Activated T-cell treated with anti-CD3 and anti-CD28 coated beads for 48 hours (primary cell): ENCODE measurements at regions not wholly inside any gene's neighbourhood (a gene's known extent, or its start where the extent isn't known, plus 50 kb on each side); places are given as distances from the start of the nearest gene placed in this dataset.
"Not testable (repeated sequence)": the region's sequence is repeated elsewhere in the genome, so short reads cannot be mapped to it uniquely, and the experiment has no call there.

Experiments
- DNase-seq: peaks from one replicate; pipeline ENCODE4 v3.0.0-alpha.2; 2020; ENCODE audit warnings: low read depth

GRCh38 chr13:58908019-58908679 lies 1255.6 kb downstream of the DIAPH3 start:
- no peak for DNase-seq

- no peak for DNase-seq
These were observed 1244.2 kb downstream of the DIAPH3 start for GRCh38 chr13:58919551-58919950.

DNA sequence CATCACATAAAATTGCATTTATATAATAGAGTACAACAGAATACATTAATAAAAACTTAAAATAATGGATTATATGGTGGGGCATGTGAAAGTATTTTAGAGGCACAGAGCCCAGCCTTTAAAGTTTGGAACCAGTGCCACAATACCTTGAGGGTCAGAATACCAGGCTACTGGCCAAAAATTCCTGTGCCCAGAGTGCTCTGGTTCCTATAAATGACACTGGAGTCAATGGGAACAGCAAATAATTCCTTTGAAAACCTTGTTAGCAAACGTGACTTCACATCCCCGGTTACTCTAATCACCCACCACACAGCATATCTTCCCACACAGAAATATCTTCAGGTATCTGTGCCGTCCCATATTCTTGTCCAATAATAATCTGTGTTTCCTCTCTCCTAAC lies 1242.6 kb downstream of the DIAPH3 start:
- no peak for DNase-seq

DNA sequence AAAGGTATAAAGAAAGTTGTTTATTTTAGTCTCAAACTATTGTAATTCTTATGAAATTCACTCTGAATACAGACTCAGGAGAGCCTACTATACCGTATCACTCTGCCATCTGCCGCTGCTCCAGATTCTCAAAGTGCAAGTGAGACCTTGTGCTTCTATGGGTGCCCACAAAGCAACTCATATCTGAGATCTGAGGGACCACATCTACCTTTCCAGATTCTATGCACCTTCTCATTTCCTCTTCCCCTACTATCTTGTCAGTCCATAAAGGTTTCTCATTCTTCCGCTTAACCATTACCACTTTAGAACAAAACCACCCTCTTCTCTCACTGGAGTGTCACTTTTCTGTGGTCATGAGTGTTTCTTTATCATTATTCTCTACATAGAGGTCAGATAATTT lies 1236.9 kb downstream of the DIAPH3 start:
- no peak for DNase-seq

GRCh38 chr13:58933475-58933874 lies 1230.3 kb downstream of the DIAPH3 start:
- no peak for DNase-seq

DNA sequence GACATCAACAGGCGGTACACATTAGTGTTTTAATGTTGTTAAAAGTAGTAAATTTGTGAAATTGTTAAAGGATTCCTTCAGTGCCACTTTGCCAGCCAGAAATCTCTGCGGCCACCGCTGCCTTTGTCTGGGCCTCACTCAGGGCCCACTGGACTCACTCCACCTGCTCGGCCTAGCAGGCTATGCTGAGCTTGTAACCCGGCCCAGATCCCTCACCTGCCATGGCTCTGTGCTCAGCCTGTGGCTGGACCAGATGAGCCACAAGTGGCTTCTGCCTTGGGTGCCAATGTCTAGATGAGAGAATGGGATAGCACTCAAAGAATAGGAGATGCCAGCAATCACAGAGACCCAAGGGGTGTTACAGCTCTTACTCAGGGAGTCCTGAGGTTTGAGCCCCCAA lies 1228.0 kb downstream of the DIAPH3 start:
- no peak for DNase-seq

DNA sequence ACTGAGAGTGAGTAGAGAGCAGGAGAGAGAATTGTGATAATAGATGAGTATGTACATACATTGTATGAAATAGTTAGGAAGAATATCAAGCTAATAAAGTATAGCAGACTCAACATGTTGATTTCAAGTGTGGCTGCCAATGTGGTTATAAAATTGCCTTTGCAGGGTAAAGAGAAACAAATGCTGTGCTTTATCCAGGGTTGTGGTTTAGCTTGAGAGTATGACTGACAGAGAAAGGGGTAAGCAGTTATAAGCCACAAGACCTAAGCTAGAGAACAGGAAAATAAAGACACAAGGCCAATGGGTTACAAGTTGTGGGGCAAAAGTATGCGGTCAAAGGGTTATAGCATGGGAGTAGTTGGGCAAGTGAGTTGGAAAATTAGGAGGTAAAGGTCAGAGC lies 1217.5 kb downstream of the DIAPH3 start:
- no peak for DNase-seq

GRCh38 chr13:58949646-58950045 lies 1214.1 kb downstream of the DIAPH3 start:
- no peak for DNase-seq

GRCh38 chr13:58950911-58951310 lies 1212.8 kb downstream of the DIAPH3 start:
- DNase-seq: no peak

DNA sequence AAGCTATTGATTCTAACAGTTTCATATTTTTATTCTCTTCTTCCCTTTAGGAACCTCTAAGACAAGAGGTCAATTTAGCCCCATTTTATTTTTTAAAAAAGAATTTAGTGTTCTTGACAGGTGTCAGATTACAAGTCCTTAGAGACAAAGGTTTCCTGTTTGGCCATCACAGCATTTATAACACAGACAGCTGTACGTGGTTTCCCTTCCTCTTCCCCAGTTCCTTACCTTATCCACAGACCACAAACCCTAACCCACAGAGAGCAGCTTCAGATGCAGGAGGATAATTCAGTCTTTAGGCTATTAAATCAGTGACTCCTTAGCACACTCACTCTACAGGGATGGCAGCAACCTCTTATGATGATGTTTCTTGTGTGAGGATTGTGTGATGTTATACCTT lies 1210.1 kb downstream of the DIAPH3 start:
- no peak for DNase-seq

DNA sequence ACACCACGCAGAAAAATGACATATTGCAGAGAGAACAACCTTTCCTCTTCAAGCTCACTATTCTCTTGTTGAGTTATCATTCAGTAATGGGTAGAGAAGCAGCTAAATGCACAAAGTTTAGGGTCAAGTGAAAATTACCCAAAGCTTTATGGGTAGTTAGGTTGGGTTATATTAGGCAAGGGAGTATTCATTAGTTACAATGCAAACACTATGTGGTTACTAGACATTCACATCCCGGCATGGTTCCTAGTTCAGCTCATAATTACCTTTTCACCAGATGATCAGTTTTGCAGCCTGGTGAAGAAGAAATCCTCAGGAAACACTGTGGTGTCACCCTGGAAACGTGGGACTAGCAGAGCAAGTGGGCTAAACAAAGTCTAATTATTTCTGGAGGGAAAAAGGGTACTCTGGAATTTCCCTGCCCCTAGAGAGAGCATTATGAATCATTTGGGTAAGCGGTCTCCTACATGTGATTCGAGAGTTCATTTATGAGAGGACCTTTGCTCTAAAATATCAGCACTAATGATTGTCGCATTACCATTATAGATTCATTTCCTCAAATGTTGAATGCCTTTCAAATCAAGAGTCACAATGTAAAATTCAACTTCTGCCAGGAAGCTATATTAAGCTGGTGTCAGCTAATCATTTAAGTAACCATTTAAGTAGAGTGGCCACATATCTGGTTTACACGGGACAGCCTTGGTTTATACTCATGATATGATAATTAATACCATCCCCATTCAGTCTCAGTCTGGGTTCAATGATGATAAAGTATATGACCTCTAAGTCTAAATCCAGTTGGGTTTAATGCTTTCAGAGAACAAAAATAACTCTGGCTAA lies 1208.0 kb downstream of the DIAPH3 start:
- DNase-seq: no peak

DNA sequence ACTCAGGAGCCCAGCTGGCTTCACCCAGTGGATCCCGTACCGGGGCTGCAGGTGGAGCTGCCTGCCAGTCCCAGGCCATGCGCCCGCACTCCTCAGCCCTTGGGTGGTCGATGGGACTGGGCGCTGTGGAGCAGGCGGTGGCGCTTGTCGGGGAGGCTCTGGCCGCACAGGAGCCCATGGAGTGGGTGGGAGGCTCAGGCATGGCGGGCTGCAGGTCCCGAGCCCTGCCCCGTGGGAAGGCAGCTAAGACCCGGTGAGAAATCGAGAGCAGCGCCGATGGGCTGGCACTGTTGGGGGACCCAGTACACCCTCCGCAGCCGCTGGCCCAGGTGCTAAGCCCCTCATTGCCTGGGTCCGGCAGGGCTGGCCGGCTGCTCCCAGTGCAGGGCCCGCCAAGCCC lies 1205.6 kb downstream of the DIAPH3 start:
- DNase-seq: not testable (repeated sequence)

GRCh38 chr13:58960888-58961287 lies 1202.8 kb downstream of the DIAPH3 start:
- no peak for DNase-seq

- DNase-seq: no peak
These were observed 1200.4 kb downstream of the DIAPH3 start for GRCh38 chr13:58963321-58963720.

GRCh38 chr13:58964048-58964447 lies 1199.7 kb downstream of the DIAPH3 start:
- DNase-seq: no peak

DNA sequence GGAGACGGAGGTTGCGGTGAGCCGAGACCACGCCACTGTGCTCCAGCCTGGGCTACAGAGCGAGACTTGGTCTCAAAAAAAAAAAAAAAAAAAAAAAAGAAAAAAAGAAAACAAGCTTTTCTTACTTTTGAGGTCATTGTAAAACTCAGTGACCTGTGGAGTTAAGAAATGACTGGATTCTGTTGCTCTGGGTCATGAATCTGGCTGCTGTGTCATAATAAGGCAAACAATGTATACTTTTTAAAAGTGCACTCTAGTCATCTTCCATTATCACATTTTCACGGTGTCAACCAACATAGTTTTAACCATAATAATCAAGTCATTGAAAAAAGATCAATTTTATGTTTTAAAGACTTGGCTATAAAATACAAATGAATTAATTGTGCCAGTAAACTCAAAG lies 1186.6 kb downstream of the DIAPH3 start:
- no peak for DNase-seq

- DNase-seq: no peak
These were observed 1185.4 kb downstream of the DIAPH3 start for GRCh38 chr13:58978331-58978730.

DNA sequence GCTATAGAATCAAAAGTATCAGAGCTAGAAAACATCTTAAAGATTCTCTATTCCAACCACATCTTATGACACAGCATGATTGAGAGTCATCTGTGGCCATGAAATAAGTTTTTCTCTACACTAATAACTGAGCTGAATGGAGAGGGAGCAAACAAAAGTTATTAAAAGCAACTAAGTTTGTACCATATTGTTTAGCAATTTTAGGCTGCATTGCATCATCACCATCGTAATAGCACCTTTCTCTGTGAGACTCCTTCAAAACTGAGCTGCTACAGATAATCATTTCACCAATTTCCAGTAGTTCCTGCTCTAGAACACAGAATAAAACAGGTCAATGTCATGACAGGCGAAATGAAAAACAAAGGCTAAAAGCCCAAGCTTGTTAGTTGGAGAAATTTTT lies 1183.9 kb downstream of the DIAPH3 start:
- DNase-seq: no peak

DNA sequence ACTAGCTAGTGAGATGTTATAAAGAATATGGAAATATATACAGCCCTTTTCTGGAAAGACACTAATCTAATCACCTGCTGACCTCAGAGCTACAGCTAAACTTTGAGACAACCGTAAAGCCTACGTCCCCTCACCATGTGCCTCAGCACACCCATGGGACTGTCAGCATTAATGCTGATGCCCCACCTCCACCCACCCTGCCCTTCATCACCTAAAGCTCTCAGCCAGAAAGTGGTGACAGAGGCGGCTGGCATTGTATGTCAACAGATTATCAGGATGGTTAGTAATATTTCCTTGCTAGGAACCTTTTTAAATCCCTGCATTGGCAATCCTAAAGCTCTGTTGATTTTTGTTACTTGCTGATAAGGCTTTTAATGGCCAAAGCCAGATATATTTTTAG lies 1177.9 kb downstream of the DIAPH3 start:
- DNase-seq: no peak

DNA sequence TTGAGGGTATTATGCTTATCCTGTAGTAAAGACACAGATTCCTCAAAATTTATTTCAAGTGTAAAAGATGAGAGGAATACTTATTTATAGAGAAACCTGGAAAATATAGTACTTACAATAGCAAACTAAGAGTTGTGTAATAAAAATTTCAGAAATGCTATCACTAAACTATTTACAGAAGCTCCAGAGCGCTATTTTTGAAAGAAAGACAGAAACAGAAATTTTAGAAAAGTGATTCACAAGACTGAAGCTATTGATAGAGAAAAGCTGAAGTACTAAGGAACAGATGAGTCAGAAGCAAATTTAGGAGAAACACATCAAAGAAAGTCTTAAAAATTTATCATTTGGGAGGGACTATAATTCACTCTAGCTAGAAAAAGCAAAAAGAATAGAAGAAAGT lies 1174.2 kb downstream of the DIAPH3 start:
- DNase-seq: no peak

DNA sequence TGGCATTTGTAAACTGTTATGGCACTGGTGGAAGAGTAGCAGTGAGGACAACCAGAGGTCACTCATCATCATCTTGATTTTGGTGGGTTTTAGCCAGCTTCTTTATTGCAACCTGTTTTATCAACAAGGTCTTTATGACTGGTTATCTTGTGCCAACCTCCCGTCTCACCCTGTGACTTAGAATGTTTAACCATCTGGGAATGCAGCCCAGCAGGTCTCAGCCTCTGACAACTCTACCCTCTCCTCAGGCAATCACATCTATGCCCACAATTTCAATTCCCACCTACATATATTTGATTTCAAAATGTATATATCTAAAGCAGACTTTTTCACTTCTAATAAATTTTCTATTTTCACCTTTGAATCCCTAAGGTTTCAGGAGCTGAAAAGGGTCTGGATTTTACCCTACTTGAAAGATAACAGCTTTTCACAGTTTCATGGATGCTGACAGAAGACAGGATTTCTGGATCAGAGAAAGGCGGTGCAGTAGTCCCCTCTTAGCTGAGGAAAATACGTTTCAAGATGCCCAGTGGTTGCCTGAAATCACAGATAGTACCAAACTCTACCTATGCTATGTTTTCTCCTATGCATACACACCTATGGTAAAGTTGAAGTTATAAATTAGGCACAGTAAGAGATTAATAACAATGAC lies 1171.8 kb downstream of the DIAPH3 start:
- no peak for DNase-seq

- DNase-seq: no peak
These were observed 1171.2 kb downstream of the DIAPH3 start for GRCh38 chr13:58992478-58993042.

GRCh38 chr13:58994077-58994476 lies 1169.7 kb downstream of the DIAPH3 start:
- DNase-seq: no peak
